ENCODE measurements at regions not wholly inside any gene's neighbourhood (a gene's known extent, or its start where the extent isn't known, plus 50 kb on each side); places are given as distances from the start of the nearest gene placed in this dataset.

- DNase-seq: no peak
Measured at GRCh38 chr1:14057640-14058039, 357.7 kb downstream of the PRDM2 start.

GRCh38 chr1:14061204-14061603 lies 361.2 kb downstream of the PRDM2 start:
- DNase-seq: no peak

- no peak for DNase-seq
Measured at GRCh38 chr1:14061722-14062121, 361.7 kb downstream of the PRDM2 start.

- no peak for DNase-seq
Measured at GRCh38 chr1:14062669-14063068, 362.7 kb downstream of the PRDM2 start.

- no peak for DNase-seq
Measured at GRCh38 chr1:14064649-14065442, 364.9 kb downstream of the PRDM2 start.

GRCh38 chr1:14065486-14065885 lies 365.5 kb downstream of the PRDM2 start:
- DNase-seq: no peak

- no peak for DNase-seq
Measured at GRCh38 chr1:14067036-14067435, 367.0 kb downstream of the PRDM2 start.

- no peak for DNase-seq
Measured at GRCh38 chr1:14067711-14068110, 367.7 kb downstream of the PRDM2 start.

GRCh38 chr1:14071581-14071980 lies 371.6 kb downstream of the PRDM2 start:
- DNase-seq: no peak

- DNase-seq: no peak
Measured at GRCh38 chr1:14080653-14081052, 380.7 kb downstream of the PRDM2 start.

GRCh38 chr1:14082331-14082730 lies 382.3 kb downstream of the PRDM2 start:
- DNase-seq: no peak

GRCh38 chr1:14083277-14083676 lies 383.3 kb downstream of the PRDM2 start:
- DNase-seq: no peak

GRCh38 chr1:14083706-14084105 lies 383.7 kb downstream of the PRDM2 start:
- no peak for DNase-seq

GRCh38 chr1:14090062-14090461 lies 390.1 kb downstream of the PRDM2 start:
- no peak for DNase-seq

GRCh38 chr1:14090531-14090930 lies 390.5 kb downstream of the PRDM2 start:
- DNase-seq: no peak

- DNase-seq: peak; percentile 20
Measured at GRCh38 chr1:14094611-14095400, 394.8 kb downstream of the PRDM2 start.

GRCh38 chr1:14098294-14098913 lies 398.4 kb downstream of the PRDM2 start:
- no peak for DNase-seq

GRCh38 chr1:14100444-14100843 lies 400.5 kb downstream of the PRDM2 start:
- DNase-seq: no peak

GRCh38 chr1:14100919-14101318 lies 400.9 kb downstream of the PRDM2 start:
- DNase-seq: no peak

- no peak for DNase-seq
Measured at GRCh38 chr1:14102180-14102579, 402.2 kb downstream of the PRDM2 start.

GRCh38 chr1:14103878-14104430 lies 404.0 kb downstream of the PRDM2 start:
- DNase-seq: no peak

GRCh38 chr1:14106126-14106525 lies 406.1 kb downstream of the PRDM2 start:
- no peak for DNase-seq

GRCh38 chr1:14106679-14107313 lies 406.8 kb downstream of the PRDM2 start:
- DNase-seq: no peak
